SU-DHL-6 (cell line): ENCODE measurements at regions not wholly inside any gene's neighbourhood (a gene's known extent, or its start where the extent isn't known, plus 50 kb on each side); places are given as distances from the start of the nearest gene placed in this dataset.

Experiments
- CTCF ChIP-seq: fragments of 200-600 bp; sonication (generic); IDR thresholded peaks from one replicate; pipeline ENCODE4 v1.5.1; 2017; ENCODE audit warnings: antibody characterized with exemption, mild to moderate bottlenecking, low read length, moderate library complexity; ENCODE audit not compliant: insufficient read depth, poor library complexity, severe bottlenecking
- EZH2phosphoT487 ChIP-seq: fragments of 200-600 bp; sonication (generic), shearing (Covaris generic); conservative IDR thresholded peaks from 2 replicates; pipeline ENCODE4 v1.6.1; 2018; ENCODE audit warnings: mild to moderate bottlenecking, antibody characterized with exemption, low read length, moderate library complexity, mixed read lengths

GRCh38 chr1:164250365-164250764 is 308.6 kb upstream of the PBX1 start:
- TF ChIP-seq EZH2phosphoT487 (no peak), CTCF (no peak)
